Anterior cingulate cortex (tissue), 58 donors: ENCODE measurements at regions not wholly inside any gene's neighbourhood (a gene's known extent, or its start where the extent isn't known, plus 50 kb on each side); places are given as distances from the start of the nearest gene placed in this dataset.

Experiments
- DNase-seq, 58 donors: peaks; one replicate each; lab custom pipeline; 2025; lab: John Stamatoyannopoulos, UW

DNA sequence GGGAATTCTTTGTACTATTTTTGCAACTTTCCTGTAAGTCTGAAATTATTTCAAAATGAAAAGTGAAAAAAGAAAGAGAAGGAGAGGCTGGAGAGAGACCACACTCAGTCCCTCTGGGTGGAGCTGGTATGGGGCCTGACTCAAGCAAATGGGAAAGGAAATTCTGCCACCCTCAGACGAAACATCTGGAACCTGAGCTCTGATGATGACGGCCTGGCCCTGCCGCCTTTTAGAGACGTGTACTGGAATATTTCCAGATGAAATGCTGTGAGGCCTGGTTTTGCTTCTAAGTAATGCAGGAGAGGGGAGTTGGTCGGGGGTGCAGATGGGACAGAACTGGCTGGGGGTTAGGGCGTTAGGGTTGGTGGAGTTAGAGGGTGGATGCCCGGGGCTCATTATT is 57.4 kb upstream of the GLI2 start:
- no peak for DNase-seq

DNA sequence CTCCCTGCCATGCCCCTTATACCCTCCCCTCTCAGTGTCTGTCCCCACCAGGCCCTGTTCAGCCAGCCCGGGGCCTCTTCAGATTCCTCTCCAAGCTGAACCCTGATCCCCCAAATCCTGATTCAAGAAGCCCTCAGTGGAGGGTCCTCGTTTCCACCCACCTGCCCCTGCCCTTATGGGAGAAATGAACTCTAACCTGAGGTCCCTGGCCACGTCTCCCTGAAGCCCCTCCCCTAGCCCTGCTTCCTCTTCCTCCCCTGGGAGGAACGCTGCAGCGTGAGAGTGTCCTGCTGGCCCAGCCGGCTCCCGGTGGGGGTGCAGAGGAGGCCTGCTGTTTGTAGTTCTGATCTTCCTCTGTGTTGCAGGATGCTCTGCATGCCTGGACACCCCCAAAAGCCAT is 56.7 kb upstream of the GLI2 start:
- no peak for DNase-seq

DNA sequence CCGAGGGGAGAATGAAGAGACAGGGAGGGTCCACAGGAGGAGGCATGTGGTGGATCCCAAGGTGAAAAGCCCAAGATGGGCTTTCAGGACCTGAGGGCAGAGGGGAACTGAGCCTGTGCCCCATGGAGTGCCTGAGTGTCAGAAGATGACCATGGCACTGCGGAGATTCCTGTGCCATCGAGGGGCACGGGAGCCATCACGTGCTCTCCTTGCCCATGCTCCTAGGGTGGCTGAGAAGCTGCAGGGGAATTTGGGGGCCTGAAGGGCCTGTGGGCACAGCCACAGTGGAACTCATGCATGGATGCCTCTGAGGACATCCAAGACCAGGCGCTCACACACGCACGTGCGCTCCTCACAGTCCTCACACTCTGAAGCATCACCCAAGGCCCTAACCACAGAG is 56.1 kb upstream of the GLI2 start:
- DNase-seq: no peak

DNA sequence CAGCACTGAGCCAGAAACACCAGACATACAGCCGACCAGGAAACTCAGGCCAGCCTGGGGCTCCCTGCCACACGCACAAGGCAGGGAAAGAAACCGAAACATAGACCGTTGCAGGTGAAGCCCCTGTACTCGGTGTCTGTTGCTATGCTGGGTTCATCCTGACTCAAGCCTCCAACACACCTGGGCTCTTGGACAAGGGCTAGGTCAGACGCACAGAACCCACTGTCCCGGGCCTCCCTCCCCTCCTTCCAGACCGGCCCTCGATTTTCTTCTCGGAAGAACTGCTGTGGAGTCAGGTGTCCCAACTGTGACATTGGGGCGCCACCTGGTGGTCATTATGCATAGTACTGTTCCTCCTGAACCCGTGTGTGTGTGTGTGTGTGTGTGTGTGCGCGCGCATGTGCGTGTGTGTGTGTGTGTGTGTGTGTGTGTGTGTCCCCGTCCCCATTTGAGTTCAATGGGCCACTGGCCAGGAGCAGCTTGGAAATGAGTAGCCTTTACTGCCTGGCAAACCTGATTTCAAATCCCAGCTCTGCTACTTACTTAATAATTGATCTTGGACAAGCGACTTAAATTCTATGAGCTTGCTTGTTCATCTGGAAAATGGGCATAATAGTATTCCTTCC is 55.4 kb upstream of the GLI2 start:
- peak in 57 of 58 donors; percentile 13 to 91 (median 67) for DNase-seq

DNA sequence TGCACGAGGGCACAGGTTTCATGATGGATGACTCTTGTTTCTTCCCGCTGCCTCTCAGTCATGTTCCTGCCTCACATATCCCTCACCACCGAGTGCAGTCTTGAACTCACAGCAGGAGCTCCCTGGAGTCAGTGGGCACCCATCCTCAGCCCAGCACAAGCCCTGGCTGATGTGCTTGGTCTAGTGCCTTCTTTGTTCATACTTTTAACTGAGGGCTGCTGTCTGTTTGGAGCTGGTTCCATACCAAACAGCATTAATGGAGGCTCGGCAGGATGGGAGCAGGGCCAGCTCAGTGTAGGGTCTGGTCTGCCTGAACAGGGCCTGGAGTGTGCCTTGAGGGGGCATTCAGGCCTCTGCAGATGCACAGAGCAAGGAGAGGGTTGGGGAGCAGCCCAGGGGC is 54.5 kb upstream of the GLI2 start:
- DNase-seq: no peak

DNA sequence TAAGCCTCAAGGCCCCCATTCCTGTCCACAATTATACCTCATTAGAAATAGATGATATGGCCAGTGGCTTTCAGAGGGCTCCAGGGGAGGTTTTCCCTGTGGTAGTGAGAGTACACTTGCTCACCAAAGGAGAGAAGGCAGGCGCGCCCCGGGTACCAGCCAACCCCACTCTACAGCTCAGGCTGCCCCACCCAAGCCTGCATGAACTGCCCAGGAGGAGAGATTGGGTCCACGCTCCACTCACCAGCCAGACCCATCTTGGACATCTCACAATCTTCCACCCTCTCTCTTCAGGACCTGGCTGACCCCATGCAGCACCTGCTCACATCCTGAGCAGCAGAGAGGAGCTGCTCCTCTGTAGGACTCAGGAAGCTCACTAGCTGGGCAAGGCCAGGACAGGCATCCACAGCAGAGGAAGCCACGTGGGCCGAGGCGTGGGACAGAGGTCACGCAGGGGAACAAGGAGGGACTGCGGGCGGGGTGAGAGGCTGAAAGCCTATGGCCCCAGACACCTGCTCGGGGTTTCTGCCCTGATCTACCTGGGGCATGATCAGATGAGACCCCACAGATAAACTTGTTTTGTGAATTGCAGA is 53.9 kb upstream of the GLI2 start:
- DNase-seq: no peak

DNA sequence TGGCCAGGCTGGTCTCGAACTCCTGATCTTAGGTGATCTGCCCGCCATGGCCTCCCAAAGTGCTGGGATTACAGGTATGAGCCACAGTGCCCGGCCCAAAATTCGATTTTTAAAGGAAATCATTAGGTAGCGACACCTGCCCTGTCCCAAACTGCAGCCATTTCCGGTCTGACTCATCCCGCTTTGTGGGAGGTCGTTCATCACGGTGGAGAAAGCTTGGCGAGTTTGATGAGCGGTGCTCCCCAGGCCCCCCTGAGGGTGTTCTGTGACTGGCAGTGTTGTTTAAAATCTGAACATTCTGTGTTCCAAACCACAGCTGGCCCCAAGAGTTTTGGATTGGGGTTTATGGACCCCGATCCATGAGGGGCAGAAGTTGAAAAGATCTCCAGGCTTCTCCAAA is 53.0 kb upstream of the GLI2 start:
- DNase-seq: no peak

DNA sequence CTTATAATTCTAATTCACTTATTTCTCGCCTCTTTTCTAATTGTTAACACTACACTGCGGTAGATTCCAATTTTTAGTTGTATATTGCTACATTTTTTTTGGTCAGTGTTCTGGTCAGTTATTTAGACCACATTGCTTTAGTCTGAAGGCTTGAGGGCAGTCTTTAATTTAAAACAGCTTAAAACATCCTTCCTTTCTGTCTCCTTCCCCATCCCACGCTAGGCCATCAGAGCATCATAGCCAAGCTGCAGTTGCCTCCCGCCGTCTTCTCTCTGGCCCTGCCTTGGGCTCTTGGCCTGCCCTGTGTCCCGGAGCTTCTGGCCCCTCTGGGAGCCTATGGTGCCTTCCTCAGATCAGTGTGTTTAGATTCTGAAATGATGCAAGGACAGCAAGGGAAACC is 52.6 kb upstream of the GLI2 start:
- no peak for DNase-seq

DNA sequence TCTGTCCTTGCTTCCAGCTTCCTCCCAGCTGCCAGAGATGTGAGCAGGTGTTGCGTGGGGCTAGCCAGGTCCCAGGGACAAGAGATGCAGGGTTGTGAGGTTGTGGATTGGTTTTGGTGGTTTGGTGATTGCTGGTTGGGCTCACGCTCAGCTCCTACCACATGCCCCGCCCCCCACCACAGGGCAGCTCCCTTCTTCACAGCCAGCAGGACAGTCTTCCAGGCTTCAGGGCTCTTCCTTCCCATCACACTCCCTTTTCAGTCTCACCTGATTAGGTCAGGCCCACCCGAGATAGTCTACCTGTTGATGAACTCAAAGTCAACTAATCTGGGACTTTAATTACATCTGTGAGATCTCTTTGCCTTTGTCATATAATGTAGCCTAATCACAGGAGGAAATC is 52.0 kb upstream of the GLI2 start:
- DNase-seq: no peak

DNA sequence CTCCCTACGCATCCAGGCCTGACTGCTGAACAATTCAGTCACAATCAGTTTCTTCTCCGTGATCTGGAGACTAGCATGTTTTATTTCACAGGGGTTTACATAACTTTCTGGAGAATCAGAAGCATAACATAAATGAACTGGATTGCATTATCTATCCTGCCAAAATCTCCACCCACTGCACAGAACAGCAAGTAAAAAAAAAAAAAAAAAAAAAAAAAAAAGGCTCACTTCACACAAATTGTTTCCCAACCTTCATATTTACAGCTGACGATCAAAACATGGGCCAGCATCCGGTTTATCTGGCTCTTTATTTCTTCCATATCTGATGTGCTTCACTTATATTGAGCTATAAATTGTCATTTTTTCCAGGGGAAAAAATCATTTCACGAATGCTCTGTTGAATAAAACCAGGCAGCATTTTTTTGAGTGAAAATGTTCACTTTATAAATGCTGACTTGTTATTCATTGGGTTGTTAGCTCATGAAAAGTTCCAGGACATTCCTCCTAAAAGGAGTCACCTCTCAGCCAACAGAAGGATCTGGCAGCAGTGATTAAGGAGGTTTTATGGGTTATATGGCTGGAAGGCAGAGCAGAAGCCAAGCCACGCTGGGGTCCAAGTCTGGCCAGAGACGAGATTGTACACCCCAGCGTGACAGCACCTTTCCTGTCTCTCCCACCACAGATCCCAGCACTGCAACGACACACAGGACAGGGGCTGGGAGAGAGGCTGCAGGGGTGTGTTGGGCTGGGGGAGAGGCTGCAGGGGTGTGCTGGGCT is 51.2 kb upstream of the GLI2 start:
- DNase-seq: no peak

DNA sequence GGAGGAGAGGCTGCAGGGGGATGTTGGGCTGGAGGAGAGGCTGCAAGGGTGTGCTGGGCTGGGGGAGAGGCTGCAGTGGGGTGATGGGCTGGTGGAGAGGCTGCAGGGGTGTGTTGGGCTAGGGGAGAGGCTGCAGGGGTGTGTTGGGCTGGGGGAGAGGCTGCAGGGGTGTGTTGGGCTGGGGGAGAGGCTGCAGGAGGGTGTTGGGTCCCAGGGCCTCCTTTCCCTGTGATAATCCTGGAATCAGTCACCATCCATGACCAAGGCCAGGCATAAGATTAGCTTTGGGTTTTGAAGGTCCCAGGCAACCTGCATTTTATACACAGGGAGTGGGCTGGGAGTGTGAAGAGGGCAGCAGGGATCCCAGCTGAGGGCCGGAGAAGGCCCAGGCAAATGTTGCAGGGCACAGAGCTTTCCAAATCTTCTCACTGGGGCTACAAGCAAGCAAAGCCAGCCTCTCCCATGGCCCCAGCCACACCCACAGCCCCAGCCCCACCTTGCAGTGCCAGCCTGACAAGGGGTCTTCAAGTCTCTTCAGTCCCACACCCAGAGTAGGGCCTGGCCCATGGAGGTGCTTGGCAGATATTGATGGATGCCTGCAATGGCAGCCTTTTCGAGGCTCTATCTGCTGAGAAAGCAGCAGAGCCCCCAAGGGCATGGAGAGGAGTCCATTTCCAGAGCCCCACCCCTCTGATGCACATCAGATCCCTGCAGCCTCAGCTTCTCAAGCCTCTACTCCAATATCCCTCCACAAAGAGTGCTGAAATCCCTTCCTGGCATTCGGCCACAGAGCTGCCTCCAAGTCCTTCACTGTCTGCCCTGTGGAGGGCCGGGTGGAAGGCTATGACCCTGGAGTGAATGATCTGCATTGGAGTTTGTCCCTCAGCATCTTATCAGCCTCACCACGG is 50.3 kb upstream of the GLI2 start:
- no peak for DNase-seq
